K562 (cell line): ENCODE measurements at regions not wholly inside any gene's neighbourhood (a gene's known extent, or its start where the extent isn't known, plus 50 kb on each side); places are given as distances from the start of the nearest gene placed in this dataset.

Source experiments
- ATAC-seq: fragments of 200-7000 bp; cut with Tn5 transposase; 3 replicates; pipeline ENCODE4 v1.9.1; 2020; ENCODE audit warnings: moderate library complexity
- BruUV-seq: library from RNA; stranded (reverse); fragments of 400-500 nt; replicated peaks from 2 replicates; lab custom pipeline; 2021; lab: Mats Ljungman, UMichigan
- CTCF ChIA-PET: fragments of 300-600 bp; formaldehyde crosslinking; extraction: SDS; loops from one replicate; lab custom pipeline; 2021; ENCODE audit warnings: low intra/inter-chr PET ratio; lab: Yijun Ruan, JAX
- POLR2A ChIA-PET: fragments of 300-600, 350-650 bp; sonication (Branson Sonifier 250); formaldehyde crosslinking; extraction: SDS; loops from one replicate; lab custom pipeline; 2021; ENCODE audit warnings: antibody characterized with exemption, inconsistent platforms; lab: Yijun Ruan, JAX
- DNase-seq, 4 experiments: peaks; one replicate each; pipeline versions ENCODE4 v3.0.0 to v3.0.0-alpha.2; 2011 to 2018; ENCODE audit warnings: low spot score in 3 of 4, mixed read lengths in 3 of 4; ENCODE audit errors: extremely low read depth in 1 of 4
- FAIRE-seq: peaks from 2 replicates; lab custom pipeline; 2011; peaks lifted over from hg19 to GRCh38; lab: Jason Lieb, UNC
- H2AFZ ChIP-seq: 2 replicates; pipeline ENCODE4 v1.6.0; 2011; ENCODE audit warnings: low read depth, low read length, control low read depth, inconsistent platforms
- H3K27ac ChIP-seq: fragments of 200-600 bp; 3 replicates; pipeline ENCODE4 v1.8.0; 2011; ENCODE audit warnings: low read depth, mild to moderate bottlenecking, control low read depth, inconsistent platforms, low read length, moderate library complexity, mixed read lengths; ENCODE audit errors: extremely low read depth
- H3K27me3 ChIP-seq, 2 experiments: fragments of 300-600 bp in 1 of 2; 2 replicates in 1 of 2; 3 replicates in 1 of 2; pipeline versions ENCODE4 v1.6.0 to v1.8.0; 2011; ENCODE audit warnings: inconsistent platforms in 2 of 2, low read length in 2 of 2, mild to moderate bottlenecking in 1 of 2, mixed read lengths in 1 of 2, moderate library complexity in 1 of 2; ENCODE audit not compliant: control insufficient read depth in 2 of 2, insufficient read depth in 2 of 2
- H3K36me3 ChIP-seq: fragments of 300-600 bp; 3 replicates; pipeline ENCODE4 v1.8.0; 2011; ENCODE audit warnings: mild to moderate bottlenecking, low read length, inconsistent platforms; ENCODE audit not compliant: control insufficient read depth, insufficient read depth
- H3K4me1 ChIP-seq, 2 experiments: fragments of 200-600 bp in 1 of 2; replicated peaks in 1 of 2; 2 replicates in 1 of 2; 3 replicates in 1 of 2; pipeline versions ENCODE4 v1.5.1 to v1.8.0; 2011; ENCODE audit warnings: inconsistent platforms in 2 of 2, low read length in 2 of 2, mild to moderate bottlenecking in 1 of 2, mixed read lengths in 1 of 2, moderate library complexity in 1 of 2; ENCODE audit not compliant: control insufficient read depth in 2 of 2, insufficient read depth in 2 of 2
- H3K4me2 ChIP-seq: 2 replicates; pipeline ENCODE4 v1.6.1; 2011; ENCODE audit warnings: low read length, control low read depth, inconsistent platforms, mixed read lengths; ENCODE audit not compliant: insufficient read depth
- H3K4me3 ChIP-seq: fragments of 200-600 bp; sonication (generic), shearing (Covaris generic); 2 replicates; pipeline ENCODE4 v1.5.1; 2016; ENCODE audit warnings: control low read depth, inconsistent platforms
- H3K79me2 ChIP-seq: fragments of 200-600 bp; 3 replicates; pipeline ENCODE4 v1.8.0; 2011; ENCODE audit warnings: low read length, inconsistent platforms; ENCODE audit not compliant: control insufficient read depth, insufficient read depth
- H3K9ac ChIP-seq, 2 experiments: 2 replicates each; pipeline versions ENCODE4 v1.6.0 to v1.6.1; 2011; ENCODE audit warnings: low read depth in 2 of 2, low read length in 2 of 2, control low read depth in 1 of 2, inconsistent platforms in 1 of 2, mild to moderate bottlenecking in 1 of 2, mixed read lengths in 1 of 2; ENCODE audit not compliant: insufficient read depth in 1 of 2
- H3K9me1 ChIP-seq: one replicate; pipeline ENCODE4 v1.6.0; 2011; ENCODE audit warnings: inconsistent platforms, mild to moderate bottlenecking, low read length, moderate library complexity; ENCODE audit not compliant: control insufficient read depth, insufficient read depth
- H3K9me3 ChIP-seq: replicated peaks from 2 replicates; pipeline ENCODE4 v1.5.1; 2011; ENCODE audit warnings: low read depth, low read length, inconsistent platforms; ENCODE audit not compliant: control insufficient read depth, insufficient read depth
- H4K20me1 ChIP-seq: replicated peaks from 2 replicates; pipeline ENCODE4 v1.6.1; 2011; ENCODE audit warnings: low read length, inconsistent platforms, mixed read lengths; ENCODE audit not compliant: control insufficient read depth, insufficient read depth
- CEBPB ChIP-seq: fragments of 450-650 bp; IDR thresholded peaks from 2 replicates; pipeline ENCODE4 v1.6.1; 2016; ENCODE audit warnings: missing genetic modification characterization, missing compliant biosample characterization
- FOXP1 ChIP-seq: sonication (generic); formaldehyde crosslinking; IDR thresholded peaks from 2 replicates; pipeline ENCODE4 v1.8.0; 2022; ENCODE audit warnings: mild to moderate bottlenecking, missing genetic modification reagents
- HMGN3 ChIP-seq: IDR thresholded peaks from 2 replicates; pipeline ENCODE4 v1.6.1; 2011; ENCODE audit warnings: borderline replicate concordance, low read depth, mild to moderate bottlenecking, mixed read lengths, low read length; ENCODE audit not compliant: insufficient read length; ENCODE audit errors: extremely low read depth
- HNRNPLL ChIP-seq: fragments of 200-400 bp; formaldehyde crosslinking; IDR thresholded peaks from 2 replicates; pipeline ENCODE4 v1.6.1; 2017; ENCODE audit warnings: low read length, low read depth, mild to moderate bottlenecking; ENCODE audit not compliant: poor library complexity, severe bottlenecking
- HOMEZ ChIP-seq: fragments of 250-450 bp; sonication (Bioruptor Pico); IDR thresholded peaks from 2 replicates; pipeline ENCODE4 v1.4.0; 2020; ENCODE audit warnings: mild to moderate bottlenecking, moderate library complexity
- KAT2B ChIP-seq: IDR thresholded peaks from one replicate; pipeline ENCODE4 v1.6.1; 2012; ENCODE audit warnings: low read depth, mild to moderate bottlenecking, control low read depth, inconsistent platforms, low read length, moderate library complexity
- PML ChIP-seq: IDR thresholded peaks from 2 replicates; pipeline ENCODE4 v1.6.1; 2012; ENCODE audit warnings: low read length, inconsistent platforms
- POLR2G ChIP-seq: fragments of 200-400 bp; formaldehyde crosslinking; IDR thresholded peaks from 2 replicates; pipeline ENCODE4 v1.6.1; 2017; ENCODE audit warnings: low read depth, mild to moderate bottlenecking, antibody characterized with exemption, low read length, moderate library complexity
- SPI1 ChIP-seq: IDR thresholded peaks from 2 replicates; pipeline ENCODE4 v1.6.1; 2011; ENCODE audit warnings: low read depth, low read length, control low read depth, borderline replicate concordance
- TCF7 ChIP-seq: sonication (generic); IDR thresholded peaks from 2 replicates; pipeline ENCODE4 v1.6.1; 2016; ENCODE audit warnings: antibody characterized with exemption, borderline replicate concordance
- ZNF175 ChIP-seq: fragments of 200-800 bp; sonication (Bioruptor generic); IDR thresholded peaks from 2 replicates; pipeline ENCODE4 v1.6.1; 2016; ENCODE audit warnings: low read depth, mild to moderate bottlenecking, missing genetic modification characterization, missing compliant biosample characterization
- WGBS: fragments of 100-300 bp; shearing (Covaris generic); methylation state at CpG from one replicate; pipeline ENCODE4 v1.1.6; 2016; ENCODE audit warnings: low coverage, mixed read lengths; ENCODE audit not compliant: insufficient coverage; ENCODE audit errors: missing lambda C conversion rate; 5-methylcytosine and 5-hydroxymethylcytosine counted together
- in situ Hi-C: fragments of 300-500 bp; cut with MboI; formaldehyde crosslinking; loops from 4 replicates; pipeline ENCODE4 v1.15.0; 2018; ENCODE audit warnings: inconsistent platforms, mixed read lengths
- intact Hi-C: fragments of 100-400 bp; cut with micrococcal nuclease; formaldehyde crosslinking; loops from 2 replicates; pipeline ENCODE4 v1.14.2; 2022

GRCh38 chr18:40976050-40976449 is 979.0 kb upstream of the PIK3C3 start:
- Histone ChIP-seq H2AFZ (no peak overlapping the region), H3K4me3 (no peak overlapping the region), H4K20me1 (no peaks in the 10 kb centered on the region), H3K27me3 (no peaks in the 10 kb centered on the region), H3K4me1 (no peaks in the 10 kb centered on the region), H3K27ac (no peak overlapping the region), H3K9me3 (0 out of 2 replicates have a peak, but pooled peaks cover 4% of the 10 kb centered on the region), H3K79me2 (no peaks in the 10 kb centered on the region), H3K9ac (no peak overlapping the region), H3K36me3 (no peaks in the 10 kb centered on the region), H3K4me2 (no peak overlapping the region), H3K9me1 (no peaks in the 10 kb centered on the region)
- in situ Hi-C loops (no loop called here), intact Hi-C loops (no loop called here)
- 8% methylated on average over 4 of the region's 4 CpGs for WGBS
- DNase-seq (no peak), ATAC-seq (no peak), FAIRE-seq (no peak)
- BruUV-seq: no TSS peak
- POLR2A ChIA-PET: no interaction called here
- no peak for TF ChIP-seq HOMEZ
- TF ChIP-seq ZNF175 (CRISPR knock-in tag): no peak
- no peak for TF ChIP-seq SPI1
- TF ChIP-seq TCF7: no peak
- TF ChIP-seq KAT2B: no peak
- no peak for TF ChIP-seq HNRNPLL
- no peak for TF ChIP-seq HMGN3
- TF ChIP-seq POLR2G: no peak
- TF ChIP-seq PML: no peak
- TF ChIP-seq CEBPB: no peak
- TF ChIP-seq FOXP1 (CRISPR knock-in tag): no peak
- CTCF ChIA-PET: no interaction called here
